ENCODE measurements at regions not wholly inside any gene's neighbourhood (a gene's known extent, or its start where the extent isn't known, plus 50 kb on each side); places are given as distances from the start of the nearest gene placed in this dataset.
A peak's percentile ranks its signal among the peaks of the same experiment; 100 is the strongest.

GRCh38 chr5:36382890-36383289 lies 81.2 kb upstream of the RANBP3L start:
- H2AFZ ChIP-seq (ENCODE audit: low read length) = no peak overlapping the region
- H3K27ac ChIP-seq (ENCODE audit: low read depth, low read length, poor library complexity, severe bottlenecking) = no peak overlapping the region
- H3K4me2 ChIP-seq (ENCODE audit: low read length) = no peak overlapping the region
- POLR2A ChIA-PET = interaction anchor here (0.8 to 0.9 kb wide), 3 partner anchors 22 to 86 kb away, joined by 3 read pairs; no protein-coding TSS in a partner anchor
- intact Hi-C loops (cut with micrococcal nuclease; ENCODE audit: unreplicated experiment) = no loop called here
- H3K36me3 ChIP-seq (ENCODE audit: insufficient read depth, low read length) = no peaks in the 10 kb centered on the region
- DNase-seq (ENCODE audit: low spot score) = no peak
- H4K20me1 ChIP-seq (ENCODE audit: insufficient read depth, low read length) = no peaks in the 10 kb centered on the region
- no peaks in the 10 kb centered on the region for H3K9me3 ChIP-seq (ENCODE audit: low read length)
- no peaks in the 10 kb centered on the region for H3K9me2 ChIP-seq (ENCODE audit: insufficient read depth, low read length)
- no TSS peak for BruUV-seq (replicated peaks)
- TF ChIP-seq EZH2phosphoT487 (IDR thresholded peaks at IDR 0.05; ENCODE audit: borderline replicate concordance, low read depth, low read length) = no peak
- no peak for TF ChIP-seq CTCF (conservative IDR thresholded peaks at IDR 0.05; ENCODE audit: low read length)
- no peaks in the 10 kb centered on the region for H3K79me2 ChIP-seq (ENCODE audit: insufficient read depth, low read depth, low read length)
- peaks cover 23% of the 10 kb centered on the region for H3K4me1 ChIP-seq (ENCODE audit: insufficient read depth, low read length, poor library complexity, severe bottlenecking)
- no peak overlapping the region for H3K4me3 ChIP-seq (ENCODE audit: low read depth, low read length, poor library complexity, severe bottlenecking)
- CTCF ChIA-PET (ENCODE audit: unreplicated experiment) = no interaction called here

- no peaks in the 10 kb centered on the region for H3K36me3 ChIP-seq (ENCODE audit: insufficient read depth, low read length)
- H4K20me1 ChIP-seq (ENCODE audit: insufficient read depth, low read length) = no peaks in the 10 kb centered on the region
- H3K4me1 ChIP-seq (ENCODE audit: insufficient read depth, low read length, poor library complexity, severe bottlenecking) = peaks cover 24% of the 10 kb centered on the region
- BruUV-seq (replicated peaks) = no TSS peak
- TF ChIP-seq CTCF (conservative IDR thresholded peaks at IDR 0.05; ENCODE audit: low read length) (no peak), EZH2phosphoT487 (IDR thresholded peaks at IDR 0.05; ENCODE audit: borderline replicate concordance, low read depth, low read length) (no peak)
- no peak overlapping the region for H3K27ac ChIP-seq (ENCODE audit: low read depth, low read length, poor library complexity, severe bottlenecking)
- H3K4me2 ChIP-seq (ENCODE audit: low read length) = peak overlapping the region; percentile 16; the same call in 1 of the 2 replicates
- peak overlapping the region; percentile 58 for H2AFZ ChIP-seq (ENCODE audit: low read length)
- intact Hi-C loops (cut with micrococcal nuclease; ENCODE audit: unreplicated experiment) = no loop called here
- no peaks in the 10 kb centered on the region for H3K9me3 ChIP-seq (ENCODE audit: low read length)
- no peak overlapping the region for H3K4me3 ChIP-seq (ENCODE audit: low read depth, low read length, poor library complexity, severe bottlenecking)
- POLR2A ChIA-PET = no interaction called here
- CTCF ChIA-PET (ENCODE audit: unreplicated experiment) = no interaction called here
- no peaks in the 10 kb centered on the region for H3K79me2 ChIP-seq (ENCODE audit: insufficient read depth, low read depth, low read length)
- H3K9me2 ChIP-seq (ENCODE audit: insufficient read depth, low read length) = no peaks in the 10 kb centered on the region
- DNase-seq (ENCODE audit: low spot score) = no peak
Measured at GRCh38 chr5:36383942-36384341, 82.2 kb upstream of the RANBP3L start.

- H3K9me3 ChIP-seq (ENCODE audit: low read length) = no peaks in the 10 kb centered on the region
- no peak overlapping the region for H3K27ac ChIP-seq (ENCODE audit: low read depth, low read length, poor library complexity, severe bottlenecking)
- no peaks in the 10 kb centered on the region for H3K36me3 ChIP-seq (ENCODE audit: insufficient read depth, low read length)
- peaks cover 28% of the 10 kb centered on the region for H3K4me1 ChIP-seq (ENCODE audit: insufficient read depth, low read length, poor library complexity, severe bottlenecking)
- H4K20me1 ChIP-seq (ENCODE audit: insufficient read depth, low read length) = no peaks in the 10 kb centered on the region
- TF ChIP-seq CTCF (conservative IDR thresholded peaks at IDR 0.05; ENCODE audit: low read length) (no peak), EZH2phosphoT487 (IDR thresholded peaks at IDR 0.05; ENCODE audit: borderline replicate concordance, low read depth, low read length) (no peak)
- no peak overlapping the region for H3K4me3 ChIP-seq (ENCODE audit: low read depth, low read length, poor library complexity, severe bottlenecking)
- DNase-seq (ENCODE audit: low spot score) = no peak
- H2AFZ ChIP-seq (ENCODE audit: low read length) = peak overlapping the region; percentile 58
- BruUV-seq (replicated peaks) = no TSS peak
- ChIA-PET POLR2A (interaction anchor here (0.7 kb wide), 1 partner anchor 855 kb away, joined by 3 read pairs; no protein-coding TSS in a partner anchor), CTCF (ENCODE audit: unreplicated experiment) (no interaction called here)
- no peaks in the 10 kb centered on the region for H3K79me2 ChIP-seq (ENCODE audit: insufficient read depth, low read depth, low read length)
- intact Hi-C loops (cut with micrococcal nuclease; ENCODE audit: unreplicated experiment) = no loop called here
- no peaks in the 10 kb centered on the region for H3K9me2 ChIP-seq (ENCODE audit: insufficient read depth, low read length)
- no peak overlapping the region for H3K4me2 ChIP-seq (ENCODE audit: low read length)
Measured at GRCh38 chr5:36384845-36385244, 83.1 kb upstream of the RANBP3L start.
